ENCODE measurements at regions not wholly inside any gene's neighbourhood (a gene's known extent, or its start where the extent isn't known, plus 50 kb on each side); places are given as distances from the start of the nearest gene placed in this dataset.
"Not testable (repeated sequence)": the region's sequence is repeated elsewhere in the genome, so short reads cannot be mapped to it uniquely, and the experiment has no call there.

DNA sequence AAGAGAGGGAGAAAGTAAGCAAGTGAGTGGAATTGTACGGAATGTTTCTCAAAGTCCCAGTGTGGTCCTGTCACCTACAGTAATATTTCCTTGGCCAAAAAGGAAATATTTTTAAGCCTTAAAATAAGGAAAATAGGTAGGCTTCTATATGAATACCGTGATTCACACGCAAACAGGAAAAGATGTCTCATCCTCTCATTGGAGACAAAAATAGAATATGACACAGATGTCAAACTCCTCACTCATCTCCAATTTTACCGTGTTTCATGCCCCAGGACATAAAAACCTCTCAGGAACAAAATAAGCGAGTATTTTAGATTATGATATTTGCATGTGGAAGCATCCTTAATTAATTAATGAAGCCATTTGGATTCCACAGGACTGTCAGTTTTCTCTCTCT, 1269.5 kb downstream of the RAPGEF2 start:
- no peak for DNase-seq

DNA sequence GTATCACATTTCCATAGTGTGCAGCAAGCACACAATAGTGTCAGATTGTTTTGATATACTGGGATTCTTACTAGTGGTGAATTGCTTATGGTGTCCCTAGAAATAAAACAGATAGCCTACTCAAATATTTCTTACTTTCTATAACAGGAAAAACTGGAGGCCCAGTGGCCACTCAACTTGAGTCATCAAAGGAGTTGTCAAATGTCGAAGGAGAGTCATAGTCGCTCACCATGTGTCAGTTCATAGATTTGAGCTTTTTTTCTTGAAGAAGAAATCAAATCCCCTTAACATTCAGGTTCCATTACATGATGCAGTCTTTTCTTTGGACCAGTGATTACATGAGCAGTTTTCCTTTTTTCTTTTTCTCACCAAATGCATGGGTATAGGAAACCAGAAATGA, 1271.0 kb downstream of the RAPGEF2 start:
- DNase-seq, result no peak

GRCh38 chr4:160375772-160376452, 1273.0 kb downstream of the RAPGEF2 start:
- no peak for DNase-seq

DNA sequence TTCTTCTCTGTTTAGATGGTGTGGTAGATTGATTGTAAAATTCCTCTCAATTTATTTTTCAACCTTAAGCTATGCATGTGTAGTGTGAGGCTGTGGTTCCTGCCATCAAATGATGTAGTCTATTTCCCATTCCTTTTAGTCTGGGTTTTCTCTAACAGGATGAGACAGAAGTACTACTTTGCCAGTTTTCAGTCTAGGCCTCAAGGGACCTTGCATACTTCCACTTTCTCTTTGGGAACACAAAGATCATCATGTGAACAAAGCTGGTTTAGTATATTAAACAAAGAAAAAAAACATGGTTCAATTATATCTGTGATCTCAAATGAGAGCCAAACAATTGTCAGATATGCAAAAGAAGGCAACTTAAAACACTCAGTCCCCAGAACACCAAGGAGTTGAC, 1284.0 kb downstream of the RAPGEF2 start:
- no peak for DNase-seq

- no peak for DNase-seq
Observed at GRCh38 chr4:160399826-160400225, 1296.9 kb downstream of the RAPGEF2 start.

GRCh38 chr4:160403081-160403480, 1300.2 kb downstream of the RAPGEF2 start:
- no peak for DNase-seq

DNA sequence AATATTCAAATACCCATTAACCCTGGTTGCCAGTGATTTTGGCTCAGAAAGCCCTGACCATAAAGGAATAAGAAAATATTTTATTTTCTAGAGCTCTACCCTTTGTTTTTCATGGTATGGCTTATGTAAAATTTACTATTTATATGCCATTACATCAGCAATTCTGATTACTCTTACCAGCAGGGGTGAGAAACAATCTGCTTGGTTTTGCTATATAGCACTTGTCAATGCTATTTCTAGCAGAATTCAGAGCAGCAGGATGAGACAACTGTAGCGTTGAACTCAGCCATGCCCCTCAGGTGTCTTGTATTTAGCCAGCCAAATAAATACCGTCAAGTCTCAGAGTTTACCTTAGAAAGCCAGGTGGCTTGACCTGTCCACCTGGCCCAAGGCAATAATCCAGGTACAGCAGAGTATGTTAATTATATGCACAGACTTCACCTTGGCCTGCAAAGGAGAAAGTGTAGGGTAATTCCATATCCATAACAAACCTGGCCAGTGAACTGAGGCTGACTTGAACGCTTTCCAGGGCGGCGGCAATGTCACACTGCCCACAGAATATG, 1303.5 kb downstream of the RAPGEF2 start:
- DNase-seq, result no peak

DNA sequence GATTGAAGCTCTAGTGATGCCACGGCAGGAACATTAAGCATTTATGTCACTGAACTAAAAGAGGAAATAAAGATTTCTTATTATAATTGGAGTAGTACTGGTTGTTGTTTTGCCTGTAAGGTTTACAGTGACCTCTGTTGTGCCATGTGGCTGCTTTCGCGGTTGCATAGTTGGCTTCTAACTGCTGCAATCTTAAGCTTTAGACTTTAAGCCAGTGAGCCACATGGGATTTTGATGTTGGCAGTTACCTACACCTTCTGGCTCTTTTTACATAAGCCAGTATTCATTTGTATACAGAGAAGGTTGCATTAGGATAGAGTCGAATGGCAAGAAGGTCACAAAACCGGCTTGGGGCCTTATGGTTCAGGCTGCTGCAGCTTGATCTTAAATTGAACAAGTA, 1311.6 kb downstream of the RAPGEF2 start:
- DNase-seq, result no peak

GRCh38 chr4:160423879-160424451, 1321.1 kb downstream of the RAPGEF2 start:
- no peak for DNase-seq

GRCh38 chr4:160426233-160426632, 1323.4 kb downstream of the RAPGEF2 start:
- DNase-seq, result no peak

DNA sequence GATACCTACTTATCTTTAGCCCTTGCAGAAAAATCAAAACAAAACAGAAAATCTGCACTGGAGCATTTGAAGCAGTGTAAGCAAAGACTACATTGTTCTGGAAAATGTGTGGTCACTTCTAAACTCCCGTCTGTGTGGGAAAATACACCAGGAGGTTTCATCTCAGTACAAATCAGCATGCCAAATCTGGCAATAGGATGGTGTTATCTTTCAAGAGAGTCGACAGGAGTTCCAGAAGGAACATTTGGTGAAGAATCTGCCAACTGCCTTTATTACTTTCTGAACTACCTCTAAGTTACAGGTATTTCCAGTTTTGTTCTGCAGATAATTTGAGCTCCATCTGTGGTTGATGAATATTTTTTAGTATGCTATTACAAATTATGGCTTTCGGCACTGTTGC, 1348.0 kb downstream of the RAPGEF2 start:
- DNase-seq, result no peak

DNA sequence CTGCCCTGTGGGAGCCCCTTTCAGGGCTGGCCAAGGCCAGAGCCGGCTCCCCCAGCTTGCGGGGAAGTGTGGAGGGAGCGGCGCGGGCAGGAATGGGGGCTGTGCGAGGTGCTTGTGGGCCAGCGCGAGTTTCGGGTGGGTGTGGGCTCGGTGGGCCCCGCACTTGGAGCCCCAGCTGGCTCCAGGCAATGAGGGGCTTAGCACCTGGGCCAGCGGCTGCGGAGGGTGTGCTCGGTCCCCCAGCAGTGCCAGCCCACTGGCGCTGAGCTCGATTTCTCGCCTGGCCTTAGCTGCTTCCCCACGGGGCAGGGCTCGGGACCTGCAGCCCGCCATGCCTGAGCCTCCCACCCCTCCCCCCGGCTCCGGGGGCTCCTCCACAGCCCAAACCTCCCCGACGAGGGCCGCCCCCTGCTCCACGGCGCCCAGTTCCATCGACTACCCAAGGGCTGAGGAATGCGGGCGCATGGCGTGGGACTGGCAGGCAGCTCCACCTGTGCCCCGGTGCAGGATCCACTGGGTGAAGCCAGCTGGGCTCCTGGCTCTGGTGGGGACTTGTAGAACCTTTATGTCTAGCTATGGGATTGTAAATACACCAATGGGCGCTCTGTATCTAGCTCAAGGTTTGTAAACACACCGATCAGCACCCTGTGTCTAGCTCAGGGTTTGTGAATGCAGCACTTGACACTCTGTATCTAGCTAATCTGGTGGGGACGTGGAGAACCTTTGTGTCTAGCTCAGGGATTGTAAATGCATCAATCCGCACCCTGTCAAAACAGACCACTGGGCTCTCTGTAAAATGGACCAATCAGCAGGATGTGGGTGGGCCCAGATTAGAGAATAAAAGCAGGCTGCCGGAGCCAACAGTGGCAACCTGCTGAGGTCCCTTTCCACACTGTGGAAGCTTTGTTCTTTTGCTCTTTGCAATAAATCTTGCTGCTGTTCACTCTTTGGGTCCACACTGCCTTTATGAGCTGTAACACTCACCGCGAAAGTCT, 1379.1 kb downstream of the RAPGEF2 start:
- not testable (repeated sequence) for DNase-seq

DNA sequence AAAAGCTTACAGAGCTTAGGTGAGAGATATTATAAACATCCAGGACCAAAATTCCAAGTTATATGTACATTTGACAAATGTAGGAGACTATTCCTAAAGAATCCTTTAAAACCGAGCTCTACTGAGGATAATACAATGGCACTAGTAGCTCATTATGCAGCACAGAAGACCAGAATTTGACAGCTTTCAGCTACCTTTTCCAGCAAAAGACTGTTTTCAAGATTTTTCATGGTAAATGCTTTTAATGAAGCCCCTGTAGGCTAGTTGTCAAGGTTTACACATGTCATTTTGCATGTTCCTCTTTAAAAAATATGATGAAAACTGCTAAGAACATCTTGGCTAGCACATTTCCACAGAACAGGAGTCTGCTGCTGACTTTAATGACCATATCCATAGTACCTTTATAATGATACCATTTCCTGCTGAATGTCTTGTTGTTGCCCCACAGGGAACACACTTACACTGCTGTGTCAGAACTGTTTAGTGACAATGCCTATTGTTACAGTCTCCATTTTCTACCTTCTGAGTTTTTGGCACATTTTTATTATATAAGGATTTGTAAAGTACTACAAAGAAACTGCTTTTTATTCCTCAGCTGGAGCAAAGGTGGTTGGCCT, 1382.3 kb downstream of the RAPGEF2 start:
- DNase-seq, result no peak

- DNase-seq, result no peak
Observed at GRCh38 chr4:160492181-160492580, 1389.3 kb downstream of the RAPGEF2 start.

DNA sequence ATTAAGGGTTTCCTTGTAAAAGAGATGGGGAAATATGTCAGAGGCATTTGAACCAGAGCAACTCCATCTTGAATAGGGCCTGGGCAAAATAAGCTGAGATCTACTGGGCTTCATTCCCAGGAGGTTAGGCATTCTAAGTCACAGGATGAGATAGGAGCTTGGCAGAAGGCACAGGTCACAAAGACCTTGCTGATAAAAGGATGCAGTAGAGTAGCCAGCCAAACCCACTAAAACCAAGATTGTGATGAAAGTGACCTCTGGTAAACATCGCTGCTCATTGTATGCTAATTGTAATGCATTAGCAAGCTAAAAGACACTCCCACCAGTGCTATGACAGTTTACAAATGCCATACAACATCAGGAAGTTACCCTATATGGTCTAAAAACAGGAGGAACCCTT, 1390.3 kb downstream of the RAPGEF2 start:
- no peak for DNase-seq

DNA sequence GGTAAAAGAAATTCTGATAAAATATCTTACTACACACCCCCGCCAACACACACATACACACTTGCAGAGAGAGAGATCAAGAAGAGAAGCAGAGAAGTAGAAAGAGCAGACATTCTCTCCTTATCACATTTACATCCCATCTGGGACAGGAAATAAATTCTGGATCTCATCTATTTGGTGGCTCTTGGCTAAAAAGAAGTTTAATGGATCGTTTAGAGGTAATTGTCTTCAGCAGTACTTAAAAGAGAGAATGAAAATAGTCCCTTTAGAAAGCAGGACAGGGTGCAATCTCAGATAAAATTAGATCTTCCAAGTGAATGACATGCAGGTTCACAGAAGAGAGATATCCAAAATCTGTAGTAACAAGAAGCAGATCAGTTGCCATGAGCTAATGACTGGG, 1392.5 kb downstream of the RAPGEF2 start:
- DNase-seq, result no peak

GRCh38 chr4:160498211-160498610, 1395.3 kb downstream of the RAPGEF2 start:
- DNase-seq, result no peak

- DNase-seq, result no peak
Observed at GRCh38 chr4:160505724-160506123, 1402.8 kb downstream of the RAPGEF2 start.

DNA sequence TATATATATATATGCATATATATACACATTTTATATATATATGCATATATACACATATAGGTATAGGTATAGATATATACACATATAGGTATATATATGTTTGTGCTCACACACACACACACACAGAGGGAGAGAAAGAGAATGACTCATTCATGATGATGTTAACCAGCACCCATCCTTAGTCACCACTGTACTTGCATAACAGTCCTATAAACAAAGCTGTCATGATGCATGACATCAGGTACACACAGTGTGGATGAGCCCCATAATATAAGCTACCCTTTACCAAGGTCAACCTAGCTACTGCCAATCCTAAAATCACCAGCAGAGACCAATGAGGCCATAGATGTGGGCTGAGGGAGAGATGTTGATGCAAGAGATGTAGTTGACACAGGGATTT, 1408.0 kb downstream of the RAPGEF2 start:
- DNase-seq, result no peak

- DNase-seq, result no peak
Observed at GRCh38 chr4:160514126-160514525, 1411.2 kb downstream of the RAPGEF2 start.

DNA sequence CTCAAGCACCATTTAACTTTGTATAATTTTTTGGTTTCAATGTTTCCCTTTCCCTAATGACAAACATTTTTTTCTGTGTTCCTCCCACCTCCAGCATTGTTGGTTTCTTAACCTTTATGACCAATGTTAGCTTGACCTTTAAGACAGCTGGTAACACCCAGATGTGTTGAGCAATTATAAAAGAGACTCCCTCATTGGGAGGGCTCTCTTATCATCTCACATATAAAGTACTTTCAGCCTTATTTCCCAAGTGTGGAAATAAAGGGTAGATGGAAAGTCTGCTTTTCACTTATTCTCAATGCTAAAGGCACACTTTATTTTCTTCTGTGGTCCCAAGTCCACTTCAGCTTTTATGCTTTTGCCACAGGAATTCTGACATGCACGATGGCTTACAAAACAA, 1420.4 kb downstream of the RAPGEF2 start:
- no peak for DNase-seq

- no peak for DNase-seq
Observed at GRCh38 chr4:160537681-160538080, 1434.8 kb downstream of the RAPGEF2 start.

DNA sequence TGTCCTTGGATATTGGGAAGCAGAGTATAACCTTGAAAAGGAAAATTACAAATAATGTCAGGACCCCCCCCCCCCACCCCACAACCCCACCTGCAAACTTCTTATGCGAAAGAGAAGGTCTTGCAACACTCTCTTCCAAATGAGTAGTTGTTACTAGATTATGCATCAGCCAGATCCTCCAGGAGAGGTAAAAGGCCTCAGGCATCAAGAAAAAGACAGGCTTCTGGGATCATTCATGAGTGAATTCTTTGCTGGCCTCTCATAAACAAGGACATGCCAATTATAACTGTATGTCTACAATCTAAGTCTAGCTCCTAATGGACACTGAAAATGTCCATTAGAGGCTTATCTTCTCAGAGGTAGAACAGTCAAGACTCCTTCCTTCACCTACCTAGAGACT, 1443.3 kb downstream of the RAPGEF2 start:
- no peak for DNase-seq

Data from NCI-H2171 treated with DMSO at 0.1 percent for 48 hours (cell line).